Spleen (tissue), 11 donors: ENCODE measurements at regions not wholly inside any gene's neighbourhood (a gene's known extent, or its start where the extent isn't known, plus 50 kb on each side); places are given as distances from the start of the nearest gene placed in this dataset.

Experiments
- DNase-seq: peaks from one replicate; pipeline ENCODE4 v3.0.0-alpha.2; 2020
- H3K27ac ChIP-seq, 8 donors: fragments of 200-600 bp; sonication (generic) in 7 of 8; 1 replicate in 4 of 8; 2 replicates in 4 of 8; pipeline versions ENCODE4 v1.5.0 to v1.8.0; 2016 to 2021; ENCODE audit warnings: inconsistent platforms in 4 of 8, mild to moderate bottlenecking in 4 of 8, moderate library complexity in 1 of 8
- H3K27me3 ChIP-seq, 7 donors: fragments of 200-600 bp; sonication (generic) in 6 of 7; replicated peaks in 1 of 7; 1 replicate in 4 of 7; 2 replicates in 3 of 7; pipeline versions ENCODE4 v1.5.0 to v1.8.0; 2016 to 2021; ENCODE audit warnings: inconsistent platforms in 3 of 7, mild to moderate bottlenecking in 1 of 7
- H3K36me3 ChIP-seq, 6 donors: fragments of 200-600 bp; sonication (generic) in 5 of 6; 1 replicate in 4 of 6; 2 replicates in 2 of 6; pipeline versions ENCODE4 v1.5.0 to v1.8.0; 2016 to 2021; ENCODE audit warnings: inconsistent platforms in 2 of 6
- H3K4me1 ChIP-seq, 6 donors: fragments of 200-600 bp; sonication (generic) in 5 of 6; 1 replicate in 3 of 6; 2 replicates in 3 of 6; pipeline versions ENCODE4 v1.5.0 to v1.8.0; 2016 to 2021; ENCODE audit warnings: inconsistent platforms in 3 of 6
- H3K4me3 ChIP-seq, 8 donors: fragments of 200-600 bp; sonication (generic) in 7 of 8; 1 replicate in 4 of 8; 2 replicates in 4 of 8; pipeline versions ENCODE4 v1.5.0 to v1.8.0; 2016 to 2021; ENCODE audit warnings: inconsistent platforms in 4 of 8, mild to moderate bottlenecking in 4 of 8, moderate library complexity in 2 of 8
- H3K9me3 ChIP-seq, 8 donors: fragments of 200-600 bp; sonication (generic) in 7 of 8; 1 replicate in 4 of 8; 2 replicates in 4 of 8; pipeline versions ENCODE4 v1.5.0 to v1.8.0; 2016 to 2021; ENCODE audit warnings: inconsistent platforms in 4 of 8
- CTCF ChIP-seq, 11 experiments: fragments of 200-600 bp in 7 of 11; fragments of 450-650 bp in 4 of 11; sonication (generic) in 4 of 11; IDR thresholded peaks in 8 of 11; conservative IDR thresholded peaks in 3 of 11; 1 replicate in 7 of 11; 2 replicates in 4 of 11; pipeline versions ENCODE4 v1.4.0 to v1.8.0; 2016 to 2021; ENCODE audit warnings: antibody characterized with exemption in 11 of 11, inconsistent platforms in 4 of 11, mild to moderate bottlenecking in 1 of 11
- POLR2A ChIP-seq, 3 donors: fragments of 450-650 bp; IDR thresholded peaks; one replicate each; pipeline ENCODE4 v1.5.1; 2017; ENCODE audit warnings: antibody characterized with exemption in 3 of 3, mild to moderate bottlenecking in 1 of 3
- POLR2AphosphoS5 ChIP-seq, 3 donors: sonication (generic); formaldehyde crosslinking; IDR thresholded peaks; one replicate each; pipeline ENCODE4 v1.5.1; 2017; ENCODE audit warnings: antibody characterized with exemption in 3 of 3
- WGBS, 5 donors: extraction: QIAGEN DNeasy Blood & Tissue Kit in 3 of 5; methylation state at CpG; one replicate each; pipeline versions ENCODE4 v1.1.5 to v1.1.7; 2013 to 2018; 5-methylcytosine and 5-hydroxymethylcytosine counted together
- intact Hi-C: fragments of 100-400 bp; cut with DNase I; formaldehyde crosslinking; loops from one replicate; pipeline ENCODE4 v1.15.0; 2023; ENCODE audit warnings: low total_unique reads
- donor health status: healthy with polysubstance abuse.
- donor health status: DM: no; HTN: no; CAD: no; lungs with moderate emphysema.
- donor health status: DM: no; HTN: no; CAD: no.
- donor health status: Bipolar disorder and iron deficiency.
- donor health status: healthy.
- donor health status: DM: no; HTN: no; CAD: no.
- donor health status: DM: yes; HTN: yes; CAD: no.

GRCh38 chr19:31804668-31805067 is 455.4 kb upstream of the TSHZ3 start:
- intact Hi-C loops: no loop called here
- 14 to 26% (median 15%) methylated on average over 2 of the region's 2 CpGs for WGBS, 5 donors
- H3K9me3 ChIP-seq: peaks cover 0 to 5% (median 0%) of the 10 kb centered on the region in 8 donors
- no peaks in the 10 kb centered on the region for H3K4me1 ChIP-seq
- no peak overlapping the region for H3K4me3 ChIP-seq
- TF ChIP-seq POLR2AphosphoS5 (IDR thresholded peaks at IDR 0.05) (no peak), POLR2A (IDR thresholded peaks at IDR 0.05) (no peak), CTCF (IDR thresholded peaks at IDR 0.05 in 8 of 11, conservative IDR thresholded peaks at IDR 0.05 in 3 of 11) (no peak)
- DNase-seq: no peak
- H3K27me3 ChIP-seq: peaks cover 0 to 6% (median 0%) of the 10 kb centered on the region in 7 donors
- H3K36me3 ChIP-seq: no peaks in the 10 kb centered on the region
- no peak overlapping the region for H3K27ac ChIP-seq

GRCh38 chr19:31810536-31811109 is 461.4 kb upstream of the TSHZ3 start:
- Histone ChIP-seq H3K9me3 (no peaks in the 10 kb centered on the region), H3K27me3 (no peaks in the 10 kb centered on the region), H3K4me3 (no peak overlapping the region), H3K36me3 (no peaks in the 10 kb centered on the region), H3K4me1 (no peaks in the 10 kb centered on the region), H3K27ac (no peak overlapping the region)
- no peak for DNase-seq
- WGBS, 5 donors: 81 to 87% (median 85%) methylated on average over 6 of the region's 6 CpGs
- TF ChIP-seq CTCF (IDR thresholded peaks at IDR 0.05 in 8 of 11, conservative IDR thresholded peaks at IDR 0.05 in 3 of 11) (no peak), POLR2AphosphoS5 (IDR thresholded peaks at IDR 0.05) (no peak), POLR2A (IDR thresholded peaks at IDR 0.05) (no peak)
- intact Hi-C loops: no loop called here

GRCh38 chr19:31817971-31818797 is 468.9 kb upstream of the TSHZ3 start:
- Histone ChIP-seq H3K9me3 (peaks cover 0 to 8% (median 0%) of the 10 kb centered on the region in 8 donors), H3K4me3 (no peak overlapping the region), H3K27ac (no peak overlapping the region), H3K36me3 (no peaks in the 10 kb centered on the region), H3K27me3 (no peaks in the 10 kb centered on the region), H3K4me1 (peaks cover 0 to 10% (median 6%) of the 10 kb centered on the region in 6 donors)
- intact Hi-C loops: no loop called here
- DNase-seq: no peak
- TF ChIP-seq POLR2A (IDR thresholded peaks at IDR 0.05) (no peak), POLR2AphosphoS5 (IDR thresholded peaks at IDR 0.05) (no peak), CTCF (IDR thresholded peaks at IDR 0.05 in 8 of 11, conservative IDR thresholded peaks at IDR 0.05 in 3 of 11) (no peak)
- 81 to 89% (median 84%) methylated on average over 6 of the region's 6 CpGs for WGBS, 5 donors

- intact Hi-C loops: no loop called here
- TF ChIP-seq CTCF (IDR thresholded peaks at IDR 0.05 in 8 of 11, conservative IDR thresholded peaks at IDR 0.05 in 3 of 11): no peak
- TF ChIP-seq POLR2AphosphoS5 (IDR thresholded peaks at IDR 0.05): no peak
- no peak for TF ChIP-seq POLR2A (IDR thresholded peaks at IDR 0.05)
- WGBS, 5 donors: 7 to 8% (median 7%) methylated on average over 2 of the region's 2 CpGs
- H3K27me3 ChIP-seq: no peaks in the 10 kb centered on the region
- no peak overlapping the region for H3K4me3 ChIP-seq
- DNase-seq: no peak
- no peak overlapping the region for H3K27ac ChIP-seq
- no peaks in the 10 kb centered on the region for H3K36me3 ChIP-seq
- H3K4me1 ChIP-seq: peaks cover 0 to 10% (median 6%) of the 10 kb centered on the region in 6 donors
- H3K9me3 ChIP-seq: peaks cover 0 to 8% (median 0%) of the 10 kb centered on the region in 8 donors
These were observed 469.5 kb upstream of the TSHZ3 start for GRCh38 chr19:31818798-31819105.
